ENCODE measurements at regions not wholly inside any gene's neighbourhood (a gene's known extent, or its start where the extent isn't known, plus 50 kb on each side); places are given as distances from the start of the nearest gene placed in this dataset.

GRCh38 chr9:107905308-107906020 is 415.9 kb upstream of the KLF4 start:
- DNase-seq (ENCODE audit: low read depth in 4 of 4, low spot score in 1 of 4): no peak

- no peak for DNase-seq (ENCODE audit: low read depth in 4 of 4, low spot score in 1 of 4)
These were observed 410.4 kb upstream of the KLF4 start for GRCh38 chr9:107899961-107900330.

- DNase-seq (ENCODE audit: low read depth in 4 of 4, low spot score in 1 of 4): no peak
These were observed 409.2 kb upstream of the KLF4 start for GRCh38 chr9:107898761-107899160.

GRCh38 chr9:107896544-107896943 is 407.0 kb upstream of the KLF4 start:
- DNase-seq (ENCODE audit: low read depth in 4 of 4, low spot score in 1 of 4): no peak

GRCh38 chr9:107895501-107896001 is 406.0 kb upstream of the KLF4 start:
- no peak for DNase-seq (ENCODE audit: low read depth in 4 of 4, low spot score in 1 of 4)

GRCh38 chr9:107894572-107895261 is 405.1 kb upstream of the KLF4 start:
- DNase-seq (ENCODE audit: low read depth in 4 of 4, low spot score in 1 of 4): no peak

GRCh38 chr9:107890921-107891465 is 401.4 kb upstream of the KLF4 start:
- DNase-seq (ENCODE audit: low read depth in 4 of 4, low spot score in 1 of 4): no peak

GRCh38 chr9:107888773-107889227 is 399.2 kb upstream of the KLF4 start:
- DNase-seq (ENCODE audit: low read depth in 4 of 4, low spot score in 1 of 4): no peak

- no peak for DNase-seq (ENCODE audit: low read depth in 4 of 4, low spot score in 1 of 4)
These were observed 397.3 kb upstream of the KLF4 start for GRCh38 chr9:107886826-107887225.

GRCh38 chr9:107883496-107884124 is 394.0 kb upstream of the KLF4 start:
- no peak for DNase-seq (ENCODE audit: low read depth in 4 of 4, low spot score in 1 of 4)

- DNase-seq (ENCODE audit: low read depth in 4 of 4, low spot score in 1 of 4): no peak
These were observed 392.2 kb upstream of the KLF4 start for GRCh38 chr9:107881626-107882300.

- DNase-seq (ENCODE audit: low read depth in 4 of 4, low spot score in 1 of 4): no peak
These were observed 388.9 kb upstream of the KLF4 start for GRCh38 chr9:107878462-107878861.

GRCh38 chr9:107875571-107875980 is 386.0 kb upstream of the KLF4 start:
- no peak for DNase-seq (ENCODE audit: low read depth in 4 of 4, low spot score in 1 of 4)

GRCh38 chr9:107874591-107875369 is 385.2 kb upstream of the KLF4 start:
- DNase-seq (ENCODE audit: low read depth in 4 of 4, low spot score in 1 of 4): no peak

- no peak for DNase-seq (ENCODE audit: low read depth in 4 of 4, low spot score in 1 of 4)
These were observed 384.6 kb upstream of the KLF4 start for GRCh38 chr9:107874137-107874536.

- DNase-seq (ENCODE audit: low read depth in 4 of 4, low spot score in 1 of 4): no peak
These were observed 383.1 kb upstream of the KLF4 start for GRCh38 chr9:107872457-107873192.

- DNase-seq (ENCODE audit: low read depth in 4 of 4, low spot score in 1 of 4): no peak
These were observed 381.5 kb upstream of the KLF4 start for GRCh38 chr9:107870927-107871680.

GRCh38 chr9:107870221-107870620 is 380.7 kb upstream of the KLF4 start:
- no peak for DNase-seq (ENCODE audit: low read depth in 4 of 4, low spot score in 1 of 4)

- no peak for DNase-seq (ENCODE audit: low read depth in 4 of 4, low spot score in 1 of 4)
These were observed 379.5 kb upstream of the KLF4 start for GRCh38 chr9:107869111-107869510.

All from stimulated activated CD4-positive, alpha-beta T cell treated with anti-CD3 and anti-CD28 coated beads, Interleukin-1b, Interleukin-23, amount 100 ng/mL, for 24 hours (primary cell).